DND-41 (cell line): ENCODE measurements at regions not wholly inside any gene's neighbourhood (a gene's known extent, or its start where the extent isn't known, plus 50 kb on each side); places are given as distances from the start of the nearest gene placed in this dataset.

Experiments
- ATAC-seq: fragments of 200-7000 bp; cut with Tn5 transposase; 3 replicates; pipeline ENCODE4 v1.9.1; 2021; ENCODE audit warnings: low read depth; ENCODE audit not compliant: insufficient read depth
- DNase-seq: peaks from one replicate; pipeline ENCODE4 v3.0.0-alpha.2; 2020
- H2AFZ ChIP-seq: 2 replicates; pipeline ENCODE4 v1.6.0; 2012; ENCODE audit warnings: low read depth, low read length
- H3K27ac ChIP-seq: 2 replicates; pipeline ENCODE4 v1.5.1; 2012; ENCODE audit warnings: low read length, inconsistent platforms
- H3K27me3 ChIP-seq: fragments of 200-600 bp; sonication (generic); 2 replicates; pipeline ENCODE4 v1.6.0; 2012; ENCODE audit warnings: low read length, mild to moderate bottlenecking, inconsistent platforms; ENCODE audit not compliant: insufficient read depth, poor library complexity
- H3K36me3 ChIP-seq: 2 replicates; pipeline ENCODE4 v1.5.1; 2012; ENCODE audit warnings: low read length, inconsistent platforms; ENCODE audit not compliant: insufficient read depth
- H3K4me1 ChIP-seq: 2 replicates; pipeline ENCODE4 v1.5.1; 2012; ENCODE audit warnings: mild to moderate bottlenecking, low read length; ENCODE audit not compliant: insufficient read depth
- H3K4me2 ChIP-seq: 2 replicates; pipeline ENCODE4 v1.6.0; 2012; ENCODE audit warnings: mild to moderate bottlenecking, moderate library complexity, low read length, inconsistent platforms; ENCODE audit not compliant: insufficient read depth
- H3K4me3 ChIP-seq, 2 experiments: fragments of 200-600 bp in 1 of 2; shearing (Covaris generic) in 1 of 2; 2 replicates each; pipeline ENCODE4 v1.5.1; 2012 to 2016; ENCODE audit warnings: inconsistent platforms in 2 of 2, low read length in 2 of 2, mild to moderate bottlenecking in 2 of 2, low read depth in 1 of 2, moderate library complexity in 1 of 2
- H3K79me2 ChIP-seq: 2 replicates; pipeline ENCODE4 v1.6.0; 2012; ENCODE audit warnings: low read length, inconsistent platforms; ENCODE audit not compliant: insufficient read depth
- H3K9ac ChIP-seq: 2 replicates; pipeline ENCODE4 v1.6.0; 2012; ENCODE audit warnings: low read depth, mild to moderate bottlenecking, inconsistent platforms, low read length, moderate library complexity
- H3K9me3 ChIP-seq: 2 replicates; pipeline ENCODE4 v1.5.1; 2012; ENCODE audit warnings: low read length, moderate library complexity, mild to moderate bottlenecking, inconsistent platforms; ENCODE audit not compliant: insufficient read depth, severe bottlenecking
- H4K20me1 ChIP-seq: 2 replicates; pipeline ENCODE4 v1.6.0; 2012; ENCODE audit warnings: low read length; ENCODE audit not compliant: insufficient read depth
- EZH2 ChIP-seq: IDR thresholded peaks from 3 replicates; pipeline ENCODE4 v1.6.1; 2012; ENCODE audit warnings: borderline replicate concordance, low read depth, mild to moderate bottlenecking, moderate library complexity, low read length, inconsistent platforms; ENCODE audit not compliant: severe bottlenecking
- TF ChIP-seq, protein P1 (sequence below): IDR thresholded peaks from 2 replicates; pipeline ENCODE4 v1.5.1; 2012; ENCODE audit warnings: borderline replicate concordance, low read length, moderate library complexity, mild to moderate bottlenecking; ENCODE audit not compliant: poor library complexity, severe bottlenecking; ENCODE audit errors: extremely low read depth

DNA sequence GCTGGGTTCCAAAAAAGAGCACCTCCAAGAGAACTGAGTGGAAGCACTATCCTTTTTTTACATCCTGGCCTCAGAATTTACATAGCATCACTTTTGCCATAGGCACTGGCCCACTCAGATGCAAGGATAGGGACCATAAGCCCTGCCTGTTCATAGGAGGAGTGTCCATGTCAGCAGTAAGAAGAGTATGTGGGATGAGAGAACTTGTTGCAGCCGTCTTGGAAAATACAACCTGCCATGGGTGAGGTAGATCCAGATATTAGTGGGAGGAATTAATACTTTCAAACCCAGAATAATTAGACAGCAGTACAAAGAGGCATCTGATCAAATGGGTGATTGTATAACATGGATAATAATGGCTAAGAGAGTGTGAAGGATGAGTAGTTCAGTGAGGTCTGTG lies 110.7 kb upstream of the CELF4 start:
- DNase-seq, result no peak
- no peaks in the 10 kb centered on the region for H3K36me3 ChIP-seq
- no peak overlapping the region for H3K4me2 ChIP-seq
- no peaks in the 10 kb centered on the region for H4K20me1 ChIP-seq
- H3K27ac ChIP-seq, result no peak overlapping the region
- H3K4me3 ChIP-seq, result no peak overlapping the region
- ATAC-seq, result no peak
- TF ChIP-seq, protein P1, sequence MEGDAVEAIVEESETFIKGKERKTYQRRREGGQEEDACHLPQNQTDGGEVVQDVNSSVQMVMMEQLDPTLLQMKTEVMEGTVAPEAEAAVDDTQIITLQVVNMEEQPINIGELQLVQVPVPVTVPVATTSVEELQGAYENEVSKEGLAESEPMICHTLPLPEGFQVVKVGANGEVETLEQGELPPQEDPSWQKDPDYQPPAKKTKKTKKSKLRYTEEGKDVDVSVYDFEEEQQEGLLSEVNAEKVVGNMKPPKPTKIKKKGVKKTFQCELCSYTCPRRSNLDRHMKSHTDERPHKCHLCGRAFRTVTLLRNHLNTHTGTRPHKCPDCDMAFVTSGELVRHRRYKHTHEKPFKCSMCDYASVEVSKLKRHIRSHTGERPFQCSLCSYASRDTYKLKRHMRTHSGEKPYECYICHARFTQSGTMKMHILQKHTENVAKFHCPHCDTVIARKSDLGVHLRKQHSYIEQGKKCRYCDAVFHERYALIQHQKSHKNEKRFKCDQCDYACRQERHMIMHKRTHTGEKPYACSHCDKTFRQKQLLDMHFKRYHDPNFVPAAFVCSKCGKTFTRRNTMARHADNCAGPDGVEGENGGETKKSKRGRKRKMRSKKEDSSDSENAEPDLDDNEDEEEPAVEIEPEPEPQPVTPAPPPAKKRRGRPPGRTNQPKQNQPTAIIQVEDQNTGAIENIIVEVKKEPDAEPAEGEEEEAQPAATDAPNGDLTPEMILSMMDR, result no peak
- no peak for TF ChIP-seq EZH2
- H3K4me1 ChIP-seq, result no peaks in the 10 kb centered on the region
- H3K27me3 ChIP-seq, result no peaks in the 10 kb centered on the region
- no peaks in the 10 kb centered on the region for H3K79me2 ChIP-seq
- no peak overlapping the region for H2AFZ ChIP-seq
- no peaks in the 10 kb centered on the region for H3K9me3 ChIP-seq
- H3K9ac ChIP-seq, result no peak overlapping the region

DNA sequence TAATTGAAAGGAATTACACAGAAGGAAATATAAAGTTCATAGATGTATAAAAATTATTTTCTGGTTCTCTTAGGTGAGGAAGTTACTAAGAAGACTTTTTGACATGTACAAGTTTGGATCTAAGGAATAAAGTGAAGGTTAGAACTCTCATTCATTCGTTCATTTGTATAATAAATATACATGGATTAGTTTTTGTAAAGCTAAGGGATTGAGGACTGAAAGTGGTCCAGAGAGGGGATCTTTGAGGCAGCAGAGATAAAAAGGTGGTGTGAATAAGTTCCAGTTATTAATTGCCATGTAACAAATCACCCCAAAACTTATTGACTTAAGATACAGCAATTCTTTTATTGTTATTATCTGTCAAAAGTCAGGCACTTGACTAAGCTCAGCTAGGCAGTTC lies 110.1 kb upstream of the CELF4 start:
- Histone ChIP-seq H4K20me1 (no peaks in the 10 kb centered on the region), H3K79me2 (no peaks in the 10 kb centered on the region), H3K4me1 (no peaks in the 10 kb centered on the region), H3K4me2 (no peak overlapping the region), H2AFZ (no peak overlapping the region), H3K9me3 (no peaks in the 10 kb centered on the region), H3K27me3 (no peaks in the 10 kb centered on the region), H3K4me3 (no peak overlapping the region), H3K27ac (no peak overlapping the region), H3K36me3 (no peaks in the 10 kb centered on the region), H3K9ac (no peak overlapping the region)
- TF ChIP-seq EZH2, result no peak
- TF ChIP-seq, protein P1, result no peak
- ATAC-seq (no peak), DNase-seq (no peak)

DNA sequence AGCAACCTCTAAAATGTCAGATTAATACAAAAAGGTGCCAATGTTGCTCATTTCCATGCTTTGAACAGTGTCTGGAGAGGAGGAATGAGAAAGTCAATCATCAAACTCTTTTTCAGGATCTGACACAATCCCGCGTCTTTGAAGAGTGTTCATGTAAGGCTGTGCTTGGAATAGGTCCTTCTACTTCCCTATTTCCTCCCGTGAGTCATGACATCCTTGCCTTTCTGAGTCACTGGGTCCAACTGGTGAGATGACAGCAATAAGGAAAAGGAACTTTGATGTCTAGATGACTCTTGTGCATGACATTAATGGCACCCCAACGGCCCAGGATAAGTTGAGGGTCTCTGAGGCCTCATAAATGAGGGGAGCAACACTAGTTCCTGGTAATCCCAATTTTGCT lies 109.0 kb upstream of the CELF4 start:
- TF ChIP-seq, protein P1, result no peak
- no peak for TF ChIP-seq EZH2
- H3K4me3 ChIP-seq, result no peak overlapping the region
- no peak overlapping the region for H3K9ac ChIP-seq
- no peak for DNase-seq
- H2AFZ ChIP-seq, result no peak overlapping the region
- no peak overlapping the region for H3K27ac ChIP-seq
- H3K36me3 ChIP-seq, result no peaks in the 10 kb centered on the region
- no peaks in the 10 kb centered on the region for H3K27me3 ChIP-seq
- H3K4me1 ChIP-seq, result no peaks in the 10 kb centered on the region
- no peak for ATAC-seq
- no peaks in the 10 kb centered on the region for H4K20me1 ChIP-seq
- no peaks in the 10 kb centered on the region for H3K79me2 ChIP-seq
- no peak overlapping the region for H3K4me2 ChIP-seq
- H3K9me3 ChIP-seq, result no peaks in the 10 kb centered on the region

DNA sequence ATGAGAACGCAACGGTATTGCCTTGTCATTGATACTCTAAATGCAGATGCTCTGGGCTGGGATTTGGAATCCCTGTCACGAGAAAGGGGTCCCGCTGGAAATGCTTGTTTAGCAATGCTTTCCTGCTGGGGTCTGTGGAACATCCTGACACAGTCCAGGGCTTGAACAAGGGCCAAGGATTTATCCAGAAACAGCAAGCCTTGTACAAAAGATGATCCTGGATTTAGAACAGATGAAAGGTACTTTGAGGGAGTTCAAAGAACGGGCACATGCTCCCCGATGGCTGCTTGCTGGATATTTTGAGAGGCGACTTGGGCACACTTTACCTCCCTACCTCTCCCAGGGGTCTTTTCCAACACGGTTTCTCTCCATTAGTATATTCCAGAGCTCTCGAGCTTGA lies 108.1 kb upstream of the CELF4 start:
- Histone ChIP-seq H4K20me1 (no peaks in the 10 kb centered on the region), H3K27ac (no peak overlapping the region), H3K4me1 (no peaks in the 10 kb centered on the region), H3K79me2 (no peaks in the 10 kb centered on the region), H3K9me3 (no peaks in the 10 kb centered on the region), H2AFZ (no peak overlapping the region), H3K36me3 (no peaks in the 10 kb centered on the region), H3K9ac (no peak overlapping the region), H3K4me2 (no peak overlapping the region), H3K27me3 (no peaks in the 10 kb centered on the region), H3K4me3 (no peak overlapping the region)
- DNase-seq (no peak), ATAC-seq (no peak)
- TF ChIP-seq EZH2, result no peak
- TF ChIP-seq, protein P1, result no peak
